ENCODE measurements at regions not wholly inside any gene's neighbourhood (a gene's known extent, or its start where the extent isn't known, plus 50 kb on each side); places are given as distances from the start of the nearest gene placed in this dataset.
A peak's percentile ranks its signal among the peaks of the same experiment; 100 is the strongest.

DNA sequence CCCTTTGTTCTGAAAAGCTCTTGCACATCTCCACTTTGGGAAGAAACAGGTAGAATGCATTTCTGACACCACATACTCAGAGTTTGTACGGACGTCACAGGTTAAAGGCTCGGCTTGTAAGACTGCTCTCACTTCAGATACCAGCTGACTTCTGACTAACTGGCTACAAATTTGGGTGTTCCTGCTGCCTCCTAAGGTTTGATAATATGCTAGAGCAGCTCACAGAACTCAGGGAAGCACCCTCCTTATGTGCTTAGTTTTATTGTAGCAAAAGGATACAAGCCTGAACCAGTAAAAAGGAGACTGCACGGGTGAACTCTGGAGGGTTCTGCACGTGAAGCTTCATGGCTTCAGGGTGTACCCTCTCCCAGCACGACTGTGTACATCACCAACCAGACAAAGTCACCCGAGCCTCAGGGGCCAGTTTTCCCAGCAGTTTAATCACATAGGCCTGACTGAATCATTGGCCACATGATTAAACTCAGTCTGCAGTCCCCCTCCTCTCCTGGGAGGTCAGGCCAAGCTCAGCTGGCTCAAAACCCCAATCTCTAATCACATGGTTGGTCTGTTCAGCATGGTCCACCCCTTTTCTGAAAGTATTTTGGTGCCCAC lies 749.5 kb upstream of the RAB6C start:
- Mint-ChIP-seq H3K27me3 (ENCODE audit: low read depth) (no peaks in the 10 kb centered on the region), H3K36me3 (ENCODE audit: low read depth) (no peaks in the 10 kb centered on the region), H3K9me3 (no peaks in the 10 kb centered on the region), H3K27ac (no peak overlapping the region), H3K4me3 (no peak overlapping the region), H3K4me1 (no peaks in the 10 kb centered on the region)
- TF ChIP-seq, protein P1, sequence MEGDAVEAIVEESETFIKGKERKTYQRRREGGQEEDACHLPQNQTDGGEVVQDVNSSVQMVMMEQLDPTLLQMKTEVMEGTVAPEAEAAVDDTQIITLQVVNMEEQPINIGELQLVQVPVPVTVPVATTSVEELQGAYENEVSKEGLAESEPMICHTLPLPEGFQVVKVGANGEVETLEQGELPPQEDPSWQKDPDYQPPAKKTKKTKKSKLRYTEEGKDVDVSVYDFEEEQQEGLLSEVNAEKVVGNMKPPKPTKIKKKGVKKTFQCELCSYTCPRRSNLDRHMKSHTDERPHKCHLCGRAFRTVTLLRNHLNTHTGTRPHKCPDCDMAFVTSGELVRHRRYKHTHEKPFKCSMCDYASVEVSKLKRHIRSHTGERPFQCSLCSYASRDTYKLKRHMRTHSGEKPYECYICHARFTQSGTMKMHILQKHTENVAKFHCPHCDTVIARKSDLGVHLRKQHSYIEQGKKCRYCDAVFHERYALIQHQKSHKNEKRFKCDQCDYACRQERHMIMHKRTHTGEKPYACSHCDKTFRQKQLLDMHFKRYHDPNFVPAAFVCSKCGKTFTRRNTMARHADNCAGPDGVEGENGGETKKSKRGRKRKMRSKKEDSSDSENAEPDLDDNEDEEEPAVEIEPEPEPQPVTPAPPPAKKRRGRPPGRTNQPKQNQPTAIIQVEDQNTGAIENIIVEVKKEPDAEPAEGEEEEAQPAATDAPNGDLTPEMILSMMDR (IDR thresholded peaks at IDR 0.05; ENCODE audit: unreplicated experiment in 3 of 3) = no peak

DNA sequence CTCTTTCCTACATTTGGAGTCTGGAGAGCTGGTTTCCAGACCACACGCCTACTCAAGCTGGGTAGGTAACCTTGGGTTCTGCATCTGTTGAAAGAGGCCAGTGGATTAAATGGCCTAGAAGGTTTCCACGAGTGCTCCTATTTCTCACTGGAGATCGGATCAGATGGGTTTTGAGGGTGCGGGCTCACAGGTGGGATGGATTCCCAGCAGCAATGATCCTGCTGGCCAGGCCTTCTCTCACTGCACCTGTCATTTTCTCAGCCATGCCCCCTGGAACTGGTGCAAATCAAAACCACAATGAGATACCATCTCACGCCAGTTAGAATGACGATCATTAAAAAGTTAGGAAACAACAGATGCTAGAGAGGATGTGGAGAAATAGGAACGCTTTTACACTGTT lies 747.5 kb upstream of the RAB6C start:
- Mint-ChIP-seq H3K27ac (no peak overlapping the region), H3K36me3 (ENCODE audit: low read depth) (no peaks in the 10 kb centered on the region), H3K27me3 (ENCODE audit: low read depth) (no peaks in the 10 kb centered on the region), H3K9me3 (peaks cover 8% of the 10 kb centered on the region), H3K4me1 (peaks cover 4% of the 10 kb centered on the region), H3K4me3 (no peak overlapping the region)
- TF ChIP-seq, protein P1 (IDR thresholded peaks at IDR 0.05; ENCODE audit: unreplicated experiment in 3 of 3) = no peak

DNA sequence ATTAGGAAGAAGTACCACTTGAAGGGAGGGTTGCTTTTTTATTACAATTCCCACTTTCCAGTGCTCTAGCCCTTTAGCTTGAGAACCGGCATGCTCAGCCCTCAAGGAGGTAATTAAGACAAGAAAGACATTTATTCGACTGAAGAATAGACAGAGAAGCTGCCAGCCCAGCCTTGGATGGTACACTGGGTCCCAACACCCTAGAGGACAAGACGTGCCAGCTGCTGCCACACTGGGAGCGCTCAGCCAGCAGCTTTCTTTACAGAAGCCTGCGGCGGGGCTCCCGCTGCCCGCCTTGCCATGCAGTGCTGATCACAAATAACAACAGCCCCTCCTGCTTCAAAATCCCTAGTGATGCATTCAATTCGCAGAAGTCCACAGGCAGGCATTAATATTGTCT lies 746.3 kb upstream of the RAB6C start:
- Mint-ChIP-seq H3K36me3 (ENCODE audit: low read depth) (no peaks in the 10 kb centered on the region), H3K4me1 (peaks cover 12% of the 10 kb centered on the region), H3K27ac (no peak overlapping the region), H3K4me3 (no peak overlapping the region), H3K9me3 (peaks cover 9% of the 10 kb centered on the region), H3K27me3 (ENCODE audit: low read depth) (no peaks in the 10 kb centered on the region)
- TF ChIP-seq, protein P1 (IDR thresholded peaks at IDR 0.05; ENCODE audit: unreplicated experiment in 3 of 3) = no peak

DNA sequence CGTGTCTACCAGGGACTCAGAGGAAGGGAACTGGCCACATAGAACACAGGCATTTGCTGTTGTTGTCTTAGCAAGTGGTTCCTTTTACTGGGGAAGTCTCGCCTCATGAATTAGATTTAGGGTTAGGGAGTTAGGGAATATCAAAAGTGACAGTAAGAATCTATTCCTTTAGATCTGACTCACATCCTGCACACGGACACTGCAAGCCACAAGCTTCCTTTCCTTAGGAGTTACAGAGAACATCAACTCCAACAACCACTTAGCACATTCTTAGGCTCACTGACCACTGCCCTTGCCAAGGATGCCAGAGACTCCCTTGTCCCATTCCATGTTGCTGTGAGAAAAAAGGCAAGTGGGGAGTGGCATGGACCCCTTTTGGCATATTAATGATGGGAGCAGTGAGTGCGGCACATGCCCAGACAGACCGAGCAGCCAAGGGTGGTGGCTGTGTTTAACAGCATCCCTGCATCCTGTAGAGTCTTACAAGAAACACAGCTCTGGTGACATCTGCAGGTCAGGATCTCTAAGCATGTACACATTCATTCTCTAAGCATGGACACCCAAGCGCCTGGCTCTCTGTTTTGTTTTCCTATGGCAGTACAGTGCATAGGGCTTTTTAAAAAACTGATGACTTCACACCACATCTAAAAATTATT lies 745.6 kb upstream of the RAB6C start:
- TF ChIP-seq, protein P1 (IDR thresholded peaks at IDR 0.05; ENCODE audit: unreplicated experiment in 3 of 3) = peak in 1 of 3 experiments; percentile 28
- H3K27ac Mint-ChIP-seq = peak overlapping the region in 1 of 3 experiments; percentile 24
- H3K36me3 Mint-ChIP-seq (ENCODE audit: low read depth) = no peaks in the 10 kb centered on the region
- peaks cover 9% of the 10 kb centered on the region for H3K9me3 Mint-ChIP-seq
- peaks cover 13% of the 10 kb centered on the region for H3K4me1 Mint-ChIP-seq
- no peak overlapping the region for H3K4me3 Mint-ChIP-seq
- no peaks in the 10 kb centered on the region for H3K27me3 Mint-ChIP-seq (ENCODE audit: low read depth)

DNA sequence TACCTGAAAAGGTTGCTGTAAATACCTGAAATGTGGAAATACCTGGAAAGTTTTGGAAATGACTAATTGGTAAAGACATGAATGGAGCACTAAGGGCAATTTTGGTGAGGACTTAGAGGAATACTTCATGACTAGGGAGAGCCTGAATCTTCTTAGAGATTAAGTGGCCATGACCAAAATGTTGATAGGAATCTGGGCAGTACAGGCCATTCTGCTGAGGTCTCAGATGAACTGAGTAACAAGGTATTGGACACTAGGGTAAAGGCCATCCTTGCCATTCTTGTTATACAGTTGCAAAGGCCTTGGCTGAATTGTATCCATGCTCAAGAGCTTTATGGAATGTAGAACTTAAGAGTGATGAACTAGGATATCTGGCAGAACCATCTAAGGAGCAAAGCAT lies 742.9 kb upstream of the RAB6C start:
- Mint-ChIP-seq H3K36me3 (ENCODE audit: low read depth) (no peaks in the 10 kb centered on the region), H3K27me3 (ENCODE audit: low read depth) (no peaks in the 10 kb centered on the region), H3K4me1 (peaks cover 31% of the 10 kb centered on the region), H3K27ac (peak overlapping the region in 2 of 3 experiments; percentile 34 to 41), H3K4me3 (no peak overlapping the region), H3K9me3 (peaks cover 9% of the 10 kb centered on the region)
- TF ChIP-seq, protein P1 (IDR thresholded peaks at IDR 0.05; ENCODE audit: unreplicated experiment in 3 of 3) = no peak

All from nephron (organoid).